Bronchial epithelial cell (primary cell): ENCODE measurements at regions not wholly inside any gene's neighbourhood (a gene's known extent, or its start where the extent isn't known, plus 50 kb on each side); places are given as distances from the start of the nearest gene placed in this dataset.
A peak's percentile ranks its signal among the peaks of the same experiment; 100 is the strongest.
"Not testable (repeated sequence)": the region's sequence is repeated elsewhere in the genome, so short reads cannot be mapped to it uniquely, and the experiment has no call there.

Experiments used
- DNase-seq: peaks from one replicate; pipeline ENCODE4 v3.0.0-alpha.2; 2010; ENCODE audit warnings: low read depth
- FAIRE-seq: peaks from 2 replicates; lab custom pipeline; 2011; peaks lifted over from hg19 to GRCh38; lab: Jason Lieb, UNC
- H3K27me3 ChIP-seq: 2 replicates; pipeline ENCODE4 v1.5.1; 2011; ENCODE audit warnings: low read length; ENCODE audit not compliant: control insufficient read depth, insufficient read depth
- H3K36me3 ChIP-seq: 2 replicates; pipeline ENCODE4 v1.5.1; 2011; ENCODE audit warnings: low read length; ENCODE audit not compliant: control insufficient read depth, insufficient read depth
- H3K4me3 ChIP-seq: 2 replicates; pipeline ENCODE4 v1.5.1; 2011; ENCODE audit warnings: mild to moderate bottlenecking, low read depth, low read length, control low read depth
- TF ChIP-seq, protein P1 (sequence below): IDR thresholded peaks from 2 replicates; pipeline ENCODE4 v1.5.1; 2011; ENCODE audit warnings: mild to moderate bottlenecking, moderate library complexity, low read length, control low read depth, inconsistent platforms; ENCODE audit not compliant: insufficient read depth, severe bottlenecking

DNA sequence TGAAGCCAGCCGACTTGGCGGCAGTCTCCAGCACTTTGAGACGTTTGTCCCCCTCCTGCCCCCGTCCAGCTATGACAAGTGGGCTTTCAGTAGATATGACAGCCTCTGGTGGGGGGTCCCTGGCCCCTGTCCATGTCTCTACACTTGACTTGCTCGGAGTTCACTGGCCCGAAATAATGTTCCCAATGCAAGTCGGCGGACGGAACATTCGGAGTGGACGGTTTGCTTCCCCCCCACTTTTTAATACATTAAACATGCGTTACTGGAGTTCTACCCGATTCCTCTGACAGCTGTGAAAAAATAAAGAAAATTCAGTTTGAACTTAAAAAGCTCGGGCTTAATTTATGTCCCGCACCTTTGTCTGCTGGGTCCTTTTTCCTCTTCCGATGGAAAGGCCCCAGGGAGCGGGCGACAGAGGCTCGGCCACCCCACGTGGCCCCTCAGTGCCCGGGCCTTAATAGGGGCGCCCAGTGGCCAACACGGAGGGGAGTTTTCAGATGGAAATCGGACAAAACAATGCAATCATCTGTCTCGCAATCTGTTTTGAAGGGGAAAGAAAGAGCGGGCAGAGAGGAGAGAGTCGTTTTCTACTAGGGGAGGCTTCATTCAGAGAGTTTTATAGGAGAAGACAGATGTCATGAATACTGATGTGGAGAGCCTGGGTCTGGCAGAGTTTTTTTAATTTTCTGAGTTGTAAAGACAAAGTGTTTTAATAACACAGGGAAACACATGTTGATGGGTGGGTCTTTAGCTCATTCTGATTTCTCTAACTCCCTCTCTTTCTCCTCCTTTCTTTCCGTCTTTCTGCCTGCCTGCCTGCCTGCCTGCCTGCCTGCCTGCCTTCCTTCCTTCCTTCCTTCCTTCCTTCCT lies 50.2 kb downstream of the SMIM38 start:
- no peak for FAIRE-seq
- Histone ChIP-seq H3K27me3 (peaks cover 2% of the 10 kb centered on the region), H3K4me3 (no peak overlapping the region), H3K36me3 (no peaks in the 10 kb centered on the region)
- TF ChIP-seq, protein P1, sequence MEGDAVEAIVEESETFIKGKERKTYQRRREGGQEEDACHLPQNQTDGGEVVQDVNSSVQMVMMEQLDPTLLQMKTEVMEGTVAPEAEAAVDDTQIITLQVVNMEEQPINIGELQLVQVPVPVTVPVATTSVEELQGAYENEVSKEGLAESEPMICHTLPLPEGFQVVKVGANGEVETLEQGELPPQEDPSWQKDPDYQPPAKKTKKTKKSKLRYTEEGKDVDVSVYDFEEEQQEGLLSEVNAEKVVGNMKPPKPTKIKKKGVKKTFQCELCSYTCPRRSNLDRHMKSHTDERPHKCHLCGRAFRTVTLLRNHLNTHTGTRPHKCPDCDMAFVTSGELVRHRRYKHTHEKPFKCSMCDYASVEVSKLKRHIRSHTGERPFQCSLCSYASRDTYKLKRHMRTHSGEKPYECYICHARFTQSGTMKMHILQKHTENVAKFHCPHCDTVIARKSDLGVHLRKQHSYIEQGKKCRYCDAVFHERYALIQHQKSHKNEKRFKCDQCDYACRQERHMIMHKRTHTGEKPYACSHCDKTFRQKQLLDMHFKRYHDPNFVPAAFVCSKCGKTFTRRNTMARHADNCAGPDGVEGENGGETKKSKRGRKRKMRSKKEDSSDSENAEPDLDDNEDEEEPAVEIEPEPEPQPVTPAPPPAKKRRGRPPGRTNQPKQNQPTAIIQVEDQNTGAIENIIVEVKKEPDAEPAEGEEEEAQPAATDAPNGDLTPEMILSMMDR: no peak
- no peak for DNase-seq

DNA sequence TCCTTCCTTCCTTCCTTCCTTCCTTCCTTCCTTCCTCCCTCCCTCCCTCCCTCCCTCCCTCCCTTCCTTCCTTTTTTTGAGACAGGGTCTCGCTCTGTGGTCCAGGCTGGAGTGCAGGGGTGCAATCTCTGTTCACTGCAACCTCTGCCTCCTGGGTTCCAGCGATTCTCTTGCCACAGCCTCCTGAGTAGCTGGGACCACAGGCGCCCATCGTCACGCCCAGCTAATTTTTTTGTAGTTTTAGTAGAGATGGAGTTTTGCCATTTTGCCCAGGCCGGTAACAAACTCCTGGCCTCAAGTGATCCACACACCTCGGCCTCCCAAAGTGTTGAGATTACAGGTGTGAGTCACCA lies 50.9 kb downstream of the SMIM38 start:
- FAIRE-seq, DNase-seq: not testable (repeated sequence)

DNA sequence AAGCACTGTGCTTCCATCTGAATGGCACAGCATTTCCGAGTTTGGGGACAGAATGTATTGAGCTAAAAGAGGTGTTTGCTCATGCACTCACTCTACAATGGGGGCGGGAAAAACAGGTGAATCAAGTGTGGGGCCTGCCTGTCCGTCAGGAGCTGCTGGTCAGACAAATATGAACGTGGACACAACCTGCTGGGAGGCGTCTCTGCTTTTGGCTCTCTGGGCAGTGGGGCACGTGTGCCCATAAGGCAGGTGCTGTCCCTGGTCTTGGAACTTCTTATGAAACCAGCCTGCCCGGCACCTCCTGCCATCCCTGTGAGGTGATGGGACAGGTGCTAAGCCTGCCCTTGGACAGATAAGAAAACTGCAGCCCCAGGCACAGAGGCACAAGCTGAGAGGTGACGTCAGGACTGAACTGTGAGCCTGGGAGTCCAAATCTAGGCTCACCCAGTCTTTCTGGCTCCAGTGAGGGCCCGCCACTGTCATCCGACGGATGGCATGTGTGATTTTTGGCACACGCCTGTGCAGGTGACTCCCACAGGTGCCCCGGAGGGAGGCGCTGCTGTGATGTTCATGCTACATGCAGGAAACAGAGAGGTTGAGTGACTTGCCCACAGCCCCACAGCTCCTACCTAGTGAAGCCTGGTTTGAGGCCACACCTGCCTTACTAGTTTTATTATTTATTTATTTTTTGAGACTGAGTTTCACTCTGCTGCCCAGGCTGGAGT lies 51.6 kb downstream of the SMIM38 start:
- peaks cover 2% of the 10 kb centered on the region for H3K27me3 ChIP-seq
- no peak overlapping the region for H3K4me3 ChIP-seq
- TF ChIP-seq, protein P1: no peak
- FAIRE-seq (peak; percentile 47), DNase-seq (no peak)
- no peaks in the 10 kb centered on the region for H3K36me3 ChIP-seq

More for the DNA sequence above, 50.9 kb downstream of the SMIM38 start:
- not testable (repeated sequence) for H3K4me3 ChIP-seq, H3K27me3 ChIP-seq, H3K36me3 ChIP-seq

DNA sequence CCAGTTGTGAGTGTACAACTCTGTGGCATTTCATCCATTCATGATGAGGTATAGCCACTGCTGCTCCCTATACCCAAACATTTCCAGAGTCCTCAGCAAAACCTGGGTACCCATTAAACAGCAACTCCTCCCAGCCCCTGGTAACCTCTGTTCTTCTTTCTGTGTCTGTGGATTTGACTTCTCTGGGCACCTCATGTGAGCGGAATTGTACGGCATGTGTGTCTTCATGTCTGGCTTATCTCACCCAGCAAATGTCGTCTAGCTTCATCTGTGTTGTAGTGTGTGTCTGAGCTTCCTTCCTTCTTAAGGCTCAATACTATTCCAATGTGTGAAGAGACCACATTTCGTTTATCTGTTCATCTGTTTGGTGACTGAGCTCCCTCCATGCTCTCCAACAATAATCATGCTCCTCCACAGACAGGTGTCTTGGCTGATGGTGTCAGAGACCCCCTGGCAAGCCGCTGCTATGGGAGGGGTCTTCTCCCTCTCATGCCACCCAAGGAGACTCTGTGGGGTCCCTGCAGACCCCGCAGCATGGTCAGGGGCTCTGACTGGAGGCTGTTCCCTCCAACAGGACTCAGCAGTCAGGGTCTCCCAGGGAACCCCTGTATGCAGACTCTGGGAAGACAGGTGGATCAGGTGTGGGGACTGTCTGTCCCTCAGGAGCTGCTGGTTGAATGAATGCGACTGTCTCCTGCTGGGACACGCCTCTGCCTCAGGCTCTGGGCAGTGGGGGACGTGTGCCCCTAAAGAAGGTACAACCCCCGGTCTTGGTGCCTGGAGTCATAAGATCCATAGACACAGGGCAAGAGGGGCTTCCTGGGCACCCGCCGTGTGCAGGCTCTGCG lies 52.7 kb downstream of the SMIM38 start:
- DNase-seq (no peak), FAIRE-seq (no peak)
- TF ChIP-seq, protein P1: no peak
- Histone ChIP-seq H3K27me3 (peaks cover 2% of the 10 kb centered on the region), H3K36me3 (no peaks in the 10 kb centered on the region), H3K4me3 (no peak overlapping the region)

DNA sequence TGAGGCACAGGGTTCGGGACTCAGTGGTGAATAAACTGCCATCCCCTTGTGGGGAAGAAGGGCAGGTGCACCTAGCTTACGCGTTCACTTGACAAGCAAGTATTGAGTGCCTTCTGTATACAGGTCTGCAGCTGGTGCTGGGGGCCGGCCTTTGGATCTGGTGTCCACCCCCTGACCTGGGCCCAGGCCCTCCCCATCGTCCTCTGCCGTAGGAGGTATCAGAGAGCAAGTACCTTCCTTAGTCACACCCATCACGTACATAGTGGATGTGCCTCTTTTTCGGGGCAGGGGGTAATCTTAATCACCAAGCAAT lies 53.3 kb downstream of the SMIM38 start:
- DNase-seq (no peak), FAIRE-seq (no peak)
- peaks cover 2% of the 10 kb centered on the region for H3K27me3 ChIP-seq
- no peak overlapping the region for H3K4me3 ChIP-seq
- TF ChIP-seq, protein P1: no peak
- no peaks in the 10 kb centered on the region for H3K36me3 ChIP-seq
